Endodermal cell (in vitro differentiated cells): ENCODE measurements at regions not wholly inside any gene's neighbourhood (a gene's known extent, or its start where the extent isn't known, plus 50 kb on each side); places are given as distances from the start of the nearest gene placed in this dataset.

Experiments
- DNase-seq: peaks from one replicate; pipeline ENCODE4 v3.0.0-alpha.2; 2017
- H3K27ac ChIP-seq: 2 replicates; pipeline ENCODE4 v1.5.1; 2013; ENCODE audit warnings: mild to moderate bottlenecking, low read depth, low read length, moderate library complexity
- H3K27me3 ChIP-seq: 2 replicates; pipeline ENCODE4 v1.6.1; 2013; ENCODE audit warnings: mild to moderate bottlenecking, low read length, moderate library complexity; ENCODE audit not compliant: insufficient read depth, control insufficient read depth, poor library complexity, severe bottlenecking
- H3K36me3 ChIP-seq: 2 replicates; pipeline ENCODE4 v1.7.0; 2013; ENCODE audit warnings: mild to moderate bottlenecking, low read length, moderate library complexity; ENCODE audit not compliant: control insufficient read depth, insufficient read depth
- H3K4me1 ChIP-seq: one replicate; pipeline ENCODE4 v1.7.0; 2013; ENCODE audit warnings: low read length; ENCODE audit not compliant: control insufficient read depth, insufficient read depth
- H3K4me3 ChIP-seq: 2 replicates; pipeline ENCODE4 v1.5.1; 2013; ENCODE audit warnings: mild to moderate bottlenecking, low read length, moderate library complexity
- H3K9ac ChIP-seq: 2 replicates; pipeline ENCODE4 v1.6.1; 2013; ENCODE audit warnings: mild to moderate bottlenecking, low read length, moderate library complexity; ENCODE audit not compliant: poor library complexity, severe bottlenecking; ENCODE audit errors: extremely low read depth
- H3K9me3 ChIP-seq: 2 replicates; pipeline ENCODE4 v1.6.1; 2013; ENCODE audit warnings: mild to moderate bottlenecking, low read length, moderate library complexity; ENCODE audit not compliant: control insufficient read depth
- H3K27ac Mint-ChIP-seq: 2 replicates; pipeline ENCODE4 v1.8.0; 2020; ENCODE audit warnings: mixed read lengths
- H3K27me3 Mint-ChIP-seq: 2 replicates; pipeline ENCODE4 v1.8.0; 2021; ENCODE audit warnings: mild to moderate bottlenecking, mixed read lengths; ENCODE audit not compliant: insufficient read depth
- H3K36me3 Mint-ChIP-seq: 2 replicates; pipeline ENCODE4 v1.8.0; 2020; ENCODE audit warnings: low read depth, mixed read lengths
- H3K4me1 Mint-ChIP-seq: 2 replicates; pipeline ENCODE4 v1.8.0; 2020; ENCODE audit warnings: mixed read lengths
- H3K4me3 Mint-ChIP-seq: 2 replicates; pipeline ENCODE4 v1.8.0; 2020; ENCODE audit warnings: mild to moderate bottlenecking, moderate library complexity, mixed read lengths
- H3K9me3 Mint-ChIP-seq: 2 replicates; pipeline ENCODE4 v1.8.0; 2020; ENCODE audit warnings: mild to moderate bottlenecking, mixed read lengths
- CTCF ChIP-seq: fragments of 200-600 bp; sonication (generic); conservative IDR thresholded peaks from 2 replicates; pipeline ENCODE4 v1.5.0; 2021; ENCODE audit warnings: antibody characterized with exemption, mild to moderate bottlenecking
- WGBS, 2 experiments: methylation state at CpG; one replicate each; pipeline versions ENCODE4 v1.1.5 to v1.1.7; 2013; ENCODE audit warnings: missing lambda C conversion rate in 2 of 2, mixed read lengths in 1 of 2; ENCODE audit not compliant: insufficient coverage in 1 of 2, insufficient read length in 1 of 2; 5-methylcytosine and 5-hydroxymethylcytosine counted together

GRCh38 chr2:117723888-117724434 is 90.5 kb upstream of the DDX18 start:
- Mint-ChIP-seq H3K4me1 (no peaks in the 10 kb centered on the region), H3K4me3 (no peak overlapping the region), H3K36me3 (no peaks in the 10 kb centered on the region), H3K9me3 (peaks cover 4% of the 10 kb centered on the region), H3K27me3 (no peaks in the 10 kb centered on the region), H3K27ac (no peak overlapping the region)
- Histone ChIP-seq H3K4me3 (no peak overlapping the region), H3K9me3 (peaks cover 4% of the 10 kb centered on the region), H3K27me3 (no peaks in the 10 kb centered on the region), H3K36me3 (no peaks in the 10 kb centered on the region), H3K9ac (no peak overlapping the region), H3K4me1 (no peaks in the 10 kb centered on the region), H3K27ac (no peak overlapping the region)
- no peak for TF ChIP-seq CTCF
- 79 to 89% methylated on average over 3 to 9 of the region's 9 CpGs for WGBS, 2 experiments
- no peak for DNase-seq

GRCh38 chr2:117726747-117727146 is 87.7 kb upstream of the DDX18 start:
- H3K4me1 Mint-ChIP-seq, result no peaks in the 10 kb centered on the region

GRCh38 chr2:117737846-117738245 is 76.6 kb upstream of the DDX18 start:
- H3K27ac Mint-ChIP-seq, result no peak overlapping the region
- no peak overlapping the region for H3K4me3 Mint-ChIP-seq
- no peak for DNase-seq
- H3K4me3 ChIP-seq, result no peak overlapping the region
- H3K9me3 Mint-ChIP-seq, result no peaks in the 10 kb centered on the region
- no peak overlapping the region for H3K27ac ChIP-seq
- H3K36me3 Mint-ChIP-seq, result no peaks in the 10 kb centered on the region
- no peaks in the 10 kb centered on the region for H3K36me3 ChIP-seq
- no peaks in the 10 kb centered on the region for H3K9me3 ChIP-seq
- no peaks in the 10 kb centered on the region for H3K27me3 Mint-ChIP-seq
- H3K4me1 Mint-ChIP-seq, result no peaks in the 10 kb centered on the region
- TF ChIP-seq CTCF, result no peak
- no peaks in the 10 kb centered on the region for H3K4me1 ChIP-seq
- H3K9ac ChIP-seq, result no peak overlapping the region
- no peaks in the 10 kb centered on the region for H3K27me3 ChIP-seq

More at GRCh38 chr2:117726747-117727146, 87.7 kb upstream of the DDX18 start:
- TF ChIP-seq CTCF, result no peak
- Histone ChIP-seq H3K27me3 (no peaks in the 10 kb centered on the region), H3K9me3 (peaks cover 4% of the 10 kb centered on the region), H3K9ac (no peak overlapping the region), H3K27ac (no peak overlapping the region), H3K36me3 (no peaks in the 10 kb centered on the region), H3K4me1 (no peaks in the 10 kb centered on the region), H3K4me3 (no peak overlapping the region)
- Mint-ChIP-seq H3K27ac (no peak overlapping the region), H3K27me3 (no peaks in the 10 kb centered on the region), H3K9me3 (peaks cover 4% of the 10 kb centered on the region), H3K4me3 (no peak overlapping the region), H3K36me3 (no peaks in the 10 kb centered on the region)
- 76 to 86% methylated on average over 3 of the region's 5 CpGs for WGBS, 2 experiments
- no peak for DNase-seq
